GM12878 (cell line): ENCODE measurements at regions not wholly inside any gene's neighbourhood (a gene's known extent, or its start where the extent isn't known, plus 50 kb on each side); places are given as distances from the start of the nearest gene placed in this dataset.

Experiments used
- ATF2 ChIP-seq: IDR thresholded peaks from 2 replicates; pipeline ENCODE4 v1.6.1; 2012; ENCODE audit warnings: low read length, inconsistent platforms
- CBFB ChIP-seq: IDR thresholded peaks from 2 replicates; pipeline ENCODE4 v1.6.1; 2016; ENCODE audit warnings: antibody characterized with exemption, low read depth
- EED ChIP-seq: sonication (generic); IDR thresholded peaks from 2 replicates; pipeline ENCODE4 v1.6.1; 2016; ENCODE audit warnings: antibody characterized with exemption, low read depth
- EGR1 ChIP-seq, 2 experiments: IDR thresholded peaks; 1 replicate in 1 of 2; 2 replicates in 1 of 2; pipeline ENCODE4 v1.6.1; 2011 to 2012; ENCODE audit warnings: low read depth in 2 of 2, low read length in 2 of 2, borderline replicate concordance in 1 of 2, mild to moderate bottlenecking in 1 of 2, moderate library complexity in 1 of 2
- JUND ChIP-seq: IDR thresholded peaks from 2 replicates; pipeline ENCODE4 v1.6.1; 2012; ENCODE audit warnings: low read depth, mild to moderate bottlenecking, low read length, improper control_type of control experiment, moderate library complexity
- MTA3 ChIP-seq: IDR thresholded peaks from 2 replicates; pipeline ENCODE4 v1.6.1; 2012; ENCODE audit warnings: low read length, inconsistent platforms, borderline replicate concordance
- PAX5 ChIP-seq: IDR thresholded peaks from 2 replicates; pipeline ENCODE4 v1.6.1; 2011; ENCODE audit warnings: low read depth, low read length, borderline replicate concordance
- RAD21 ChIP-seq: IDR thresholded peaks from 2 replicates; pipeline ENCODE4 v1.6.1; 2011; ENCODE audit warnings: mild to moderate bottlenecking, low read depth, low read length, moderate library complexity; ENCODE audit not compliant: insufficient read depth
- RBBP5 ChIP-seq: fragments of 200-600 bp; sonication (generic); conservative IDR thresholded peaks from 2 replicates; pipeline ENCODE4 v1.6.1; 2016
- RCOR1 ChIP-seq: conservative IDR thresholded peaks from 2 replicates; pipeline ENCODE4 v1.6.1; 2012; ENCODE audit warnings: low read depth, low read length, improper control_type of control experiment
- REST ChIP-seq: IDR thresholded peaks from 2 replicates; pipeline ENCODE4 v1.6.1; 2012; ENCODE audit warnings: mild to moderate bottlenecking, low read depth, low read length
- SIN3A ChIP-seq: IDR thresholded peaks from 2 replicates; pipeline ENCODE4 v1.6.1; 2012; ENCODE audit warnings: low read depth, low read length, improper control_type of control experiment
- SMARCA5 ChIP-seq: fragments of 450-650 bp; IDR thresholded peaks from 2 replicates; pipeline ENCODE4 v1.6.1; 2017; ENCODE audit warnings: mild to moderate bottlenecking
- STAT1 ChIP-seq: fragments of 450-650 bp; conservative IDR thresholded peaks from 2 replicates; pipeline ENCODE4 v1.6.1; 2014; ENCODE audit warnings: antibody characterized with exemption, mild to moderate bottlenecking
- TF ChIP-seq, protein P1 (sequence below): fragments of 450-650 bp; IDR thresholded peaks from 2 replicates; pipeline ENCODE4 v1.6.1; 2017; ENCODE audit warnings: mild to moderate bottlenecking, moderate library complexity

- TF ChIP-seq, protein P1, sequence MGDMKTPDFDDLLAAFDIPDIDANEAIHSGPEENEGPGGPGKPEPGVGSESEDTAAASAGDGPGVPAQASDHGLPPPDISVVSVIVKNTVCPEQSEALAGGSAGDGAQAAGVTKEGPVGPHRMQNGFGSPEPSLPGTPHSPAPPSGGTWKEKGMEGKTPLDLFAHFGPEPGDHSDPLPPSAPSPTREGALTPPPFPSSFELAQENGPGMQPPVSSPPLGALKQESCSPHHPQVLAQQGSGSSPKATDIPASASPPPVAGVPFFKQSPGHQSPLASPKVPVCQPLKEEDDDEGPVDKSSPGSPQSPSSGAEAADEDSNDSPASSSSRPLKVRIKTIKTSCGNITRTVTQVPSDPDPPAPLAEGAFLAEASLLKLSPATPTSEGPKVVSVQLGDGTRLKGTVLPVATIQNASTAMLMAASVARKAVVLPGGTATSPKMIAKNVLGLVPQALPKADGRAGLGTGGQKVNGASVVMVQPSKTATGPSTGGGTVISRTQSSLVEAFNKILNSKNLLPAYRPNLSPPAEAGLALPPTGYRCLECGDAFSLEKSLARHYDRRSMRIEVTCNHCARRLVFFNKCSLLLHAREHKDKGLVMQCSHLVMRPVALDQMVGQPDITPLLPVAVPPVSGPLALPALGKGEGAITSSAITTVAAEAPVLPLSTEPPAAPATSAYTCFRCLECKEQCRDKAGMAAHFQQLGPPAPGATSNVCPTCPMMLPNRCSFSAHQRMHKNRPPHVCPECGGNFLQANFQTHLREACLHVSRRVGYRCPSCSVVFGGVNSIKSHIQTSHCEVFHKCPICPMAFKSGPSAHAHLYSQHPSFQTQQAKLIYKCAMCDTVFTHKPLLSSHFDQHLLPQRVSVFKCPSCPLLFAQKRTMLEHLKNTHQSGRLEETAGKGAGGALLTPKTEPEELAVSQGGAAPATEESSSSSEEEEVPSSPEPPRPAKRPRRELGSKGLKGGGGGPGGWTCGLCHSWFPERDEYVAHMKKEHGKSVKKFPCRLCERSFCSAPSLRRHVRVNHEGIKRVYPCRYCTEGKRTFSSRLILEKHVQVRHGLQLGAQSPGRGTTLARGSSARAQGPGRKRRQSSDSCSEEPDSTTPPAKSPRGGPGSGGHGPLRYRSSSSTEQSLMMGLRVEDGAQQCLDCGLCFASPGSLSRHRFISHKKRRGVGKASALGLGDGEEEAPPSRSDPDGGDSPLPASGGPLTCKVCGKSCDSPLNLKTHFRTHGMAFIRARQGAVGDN: no peak
- TF ChIP-seq SIN3A (no peak), STAT1 (no peak), RBBP5 (no peak), MTA3 (no peak), RCOR1 (no peak), REST (no peak), ATF2 (no peak), EGR1 (IDR thresholded peaks at IDR 0.05; ENCODE audit: borderline replicate concordance in 1 of 2, low read depth in 2 of 2, low read length in 2 of 2) (no peak), PAX5 (no peak), EED (no peak), RAD21 (no peak), JUND (no peak), SMARCA5 (no peak), CBFB (no peak)
Measured at GRCh38 chr3:77889616-77890015, 849.7 kb downstream of the ROBO2 start (continued).
